A204.1 (cell line): ENCODE measurements at regions not wholly inside any gene's neighbourhood (a gene's known extent, or its start where the extent isn't known, plus 50 kb on each side); places are given as distances from the start of the nearest gene placed in this dataset.

Experiments
- FAIRE-seq: peaks from 2 replicates; lab custom pipeline; 2012; peaks lifted over from hg19 to GRCh38; lab: Jason Lieb, UNC

- FAIRE-seq = no peak
These were observed 110.3 kb upstream of the TDRD3 start for GRCh38 chr13:60286707-60287106.

GRCh38 chr13:60288569-60288968, 108.5 kb upstream of the TDRD3 start:
- FAIRE-seq = no peak

- FAIRE-seq = no peak
These were observed 93.9 kb upstream of the TDRD3 start for GRCh38 chr13:60303166-60303565.

DNA sequence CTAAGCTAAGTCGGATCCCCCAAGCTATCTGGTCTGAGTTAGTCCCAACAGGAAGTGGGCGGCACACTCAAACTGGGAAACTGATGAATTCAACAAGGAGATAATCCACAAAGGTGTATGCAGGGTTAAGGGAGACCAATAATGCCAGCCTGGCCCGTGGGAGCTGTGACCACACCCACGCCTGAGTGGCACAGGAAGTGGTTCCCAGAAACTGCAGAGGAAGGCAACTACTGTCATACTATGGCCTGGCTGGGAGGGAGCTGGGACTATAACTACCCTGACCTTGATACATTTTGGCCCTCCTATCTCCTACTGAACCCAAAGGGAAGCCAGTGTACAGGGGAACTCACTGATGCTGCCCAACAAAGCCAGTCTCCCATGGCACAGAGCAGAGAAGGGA, 85.5 kb upstream of the TDRD3 start:
- no peak for FAIRE-seq

DNA sequence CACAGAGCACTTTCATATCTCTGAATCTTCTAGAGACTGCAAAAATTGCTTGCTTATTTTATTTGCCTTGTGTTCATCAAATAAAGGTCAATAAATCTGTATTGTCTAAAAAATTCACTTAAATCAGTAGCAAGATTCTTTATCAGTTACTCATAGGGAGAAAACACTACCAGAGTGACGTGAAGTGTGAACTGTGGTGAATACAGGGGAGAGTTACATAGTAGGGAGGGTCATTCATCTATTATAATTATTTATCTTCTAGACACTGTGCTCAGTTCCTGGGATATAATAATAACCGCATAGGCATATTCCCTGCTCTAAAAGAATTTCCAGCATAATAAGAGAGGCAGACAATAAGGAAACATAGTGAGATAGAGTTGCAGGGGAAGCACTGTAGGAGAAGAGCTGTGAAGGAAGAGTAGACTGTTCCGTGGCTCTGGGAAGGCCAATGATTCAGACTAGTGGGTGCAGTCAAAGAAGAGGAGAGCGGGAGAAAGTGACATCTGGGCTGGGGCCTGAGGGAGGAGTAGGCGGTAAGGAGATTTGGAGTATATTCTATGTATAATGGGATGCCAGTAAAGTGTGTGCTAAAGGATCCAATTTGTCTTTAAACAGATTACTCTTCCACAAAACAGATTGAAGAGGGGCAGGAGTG, 84.0 kb upstream of the TDRD3 start:
- no peak for FAIRE-seq

DNA sequence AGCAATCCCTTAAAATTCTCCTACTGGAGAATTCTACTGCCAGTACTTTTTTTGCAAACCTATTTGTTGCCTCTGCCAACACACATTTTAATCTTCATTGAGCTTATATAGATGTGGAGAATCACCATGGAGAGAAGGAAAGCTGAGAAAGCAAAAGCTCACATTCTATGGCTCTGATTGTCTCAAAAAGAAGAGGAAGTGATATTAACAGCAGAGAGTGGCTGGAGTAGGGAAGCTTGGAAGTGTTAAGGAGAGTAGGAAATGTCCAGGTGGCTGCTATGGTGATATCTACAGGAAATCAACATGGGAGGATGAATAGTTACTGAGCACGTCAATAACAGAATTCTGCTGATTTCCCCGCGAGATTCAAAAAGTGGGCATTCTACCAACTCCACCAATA, 78.8 kb upstream of the TDRD3 start:
- no peak for FAIRE-seq

DNA sequence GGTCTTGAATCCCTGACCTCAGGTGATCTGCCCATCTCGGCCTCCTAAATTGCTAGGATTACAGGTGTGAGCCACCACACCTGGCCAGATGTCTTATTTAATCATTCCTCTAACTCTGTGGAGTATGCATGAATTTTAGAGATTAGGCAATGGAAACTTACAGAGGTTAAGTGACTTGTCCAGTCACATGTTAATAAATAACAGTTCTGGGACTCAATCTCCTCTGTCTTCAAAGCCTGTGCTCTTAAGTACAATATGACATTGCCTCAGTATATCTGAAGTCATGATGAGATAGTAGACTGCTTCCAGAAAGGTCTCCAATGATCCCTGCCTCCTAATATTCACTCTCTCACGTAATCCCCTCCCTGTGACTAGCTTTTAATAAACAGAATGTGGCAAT, 72.9 kb upstream of the TDRD3 start:
- no peak for FAIRE-seq

DNA sequence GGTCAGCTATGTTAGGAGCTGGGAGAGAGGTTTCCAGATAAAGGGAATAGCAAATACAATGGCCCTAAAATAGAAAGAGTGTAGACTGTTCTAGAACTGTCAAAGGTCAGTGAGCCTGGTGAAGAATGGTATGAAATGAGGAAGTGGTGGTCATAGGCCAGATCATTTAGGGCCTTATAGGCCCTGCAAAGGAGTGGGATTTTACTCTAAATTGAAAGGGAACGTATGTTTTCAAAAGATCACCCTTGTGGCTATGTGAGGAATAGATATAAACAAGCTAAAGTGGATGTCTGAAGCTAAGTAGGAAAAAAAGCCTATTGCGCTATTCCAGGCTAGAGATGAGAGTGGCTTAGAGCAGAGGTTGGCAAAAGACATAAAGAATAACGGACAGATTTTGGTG, 70.7 kb upstream of the TDRD3 start:
- no peak for FAIRE-seq

DNA sequence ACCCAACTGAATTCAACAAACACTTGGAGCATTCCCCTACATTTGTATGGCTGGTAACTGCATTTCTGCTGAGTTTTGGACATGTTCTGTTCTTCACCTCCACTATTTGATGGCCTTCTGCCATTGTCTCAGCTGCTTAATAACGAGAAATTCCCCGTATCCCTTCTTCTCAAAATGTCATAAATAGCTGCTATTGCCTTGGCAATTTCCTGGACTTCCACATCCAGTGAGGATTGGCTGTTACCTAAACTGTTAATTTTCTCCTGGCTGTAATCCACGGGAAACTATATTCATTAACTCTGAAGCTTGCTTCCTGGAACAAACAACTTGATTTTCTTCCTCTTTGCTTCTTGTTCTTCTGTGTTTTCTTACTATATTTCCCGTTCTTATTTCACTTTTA, 69.5 kb upstream of the TDRD3 start:
- FAIRE-seq = no peak

DNA sequence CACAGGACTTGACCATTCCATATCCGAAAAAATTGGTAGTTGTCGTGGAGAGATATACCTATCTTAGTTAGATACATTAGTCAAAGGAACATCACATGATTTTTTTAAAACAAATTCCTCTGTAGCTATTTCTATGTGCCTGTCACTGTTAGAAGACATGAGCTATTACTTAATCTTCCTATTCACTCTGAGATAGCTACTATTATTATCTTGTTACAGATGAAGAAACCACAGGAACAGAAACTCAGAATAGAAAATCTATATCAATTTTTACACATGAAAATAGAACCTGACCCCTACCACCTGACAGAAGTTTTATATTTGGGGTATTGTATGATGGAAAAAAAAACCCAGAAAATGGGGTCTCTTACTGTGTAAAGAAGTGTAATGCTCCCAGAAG, 68.9 kb upstream of the TDRD3 start:
- no peak for FAIRE-seq

DNA sequence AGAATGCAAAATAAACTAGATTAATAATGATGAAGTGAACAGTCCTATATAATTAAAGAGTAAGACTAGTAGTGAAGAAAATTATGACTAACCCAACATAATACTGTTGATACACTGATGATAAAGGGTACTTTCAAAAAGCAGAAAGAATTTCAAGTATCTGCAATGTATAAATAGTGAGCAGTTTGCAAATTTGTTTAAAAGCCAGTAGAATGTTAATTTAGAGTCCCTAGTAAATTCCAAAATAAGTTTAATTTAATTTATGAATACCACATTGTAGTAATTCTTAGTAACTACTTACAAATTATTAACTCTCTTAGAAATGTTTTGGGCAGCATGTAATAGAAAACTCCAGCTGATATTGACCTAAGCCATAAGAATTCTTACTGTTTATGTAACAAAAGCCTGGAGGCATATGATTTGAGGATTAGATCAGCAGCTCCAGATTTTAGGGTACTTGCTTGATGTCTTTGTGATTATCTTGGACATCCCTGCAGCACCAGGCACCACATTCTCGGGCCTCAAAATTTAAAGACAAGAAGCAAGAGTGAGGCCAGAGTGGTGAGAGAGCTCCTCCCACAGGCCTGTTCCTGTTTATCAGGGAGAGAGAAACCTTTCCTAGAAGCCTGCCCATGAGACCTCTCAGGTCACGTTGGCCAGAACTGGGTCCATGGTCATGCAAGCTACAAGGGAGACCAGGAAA, 67.6 kb upstream of the TDRD3 start:
- FAIRE-seq = no peak

DNA sequence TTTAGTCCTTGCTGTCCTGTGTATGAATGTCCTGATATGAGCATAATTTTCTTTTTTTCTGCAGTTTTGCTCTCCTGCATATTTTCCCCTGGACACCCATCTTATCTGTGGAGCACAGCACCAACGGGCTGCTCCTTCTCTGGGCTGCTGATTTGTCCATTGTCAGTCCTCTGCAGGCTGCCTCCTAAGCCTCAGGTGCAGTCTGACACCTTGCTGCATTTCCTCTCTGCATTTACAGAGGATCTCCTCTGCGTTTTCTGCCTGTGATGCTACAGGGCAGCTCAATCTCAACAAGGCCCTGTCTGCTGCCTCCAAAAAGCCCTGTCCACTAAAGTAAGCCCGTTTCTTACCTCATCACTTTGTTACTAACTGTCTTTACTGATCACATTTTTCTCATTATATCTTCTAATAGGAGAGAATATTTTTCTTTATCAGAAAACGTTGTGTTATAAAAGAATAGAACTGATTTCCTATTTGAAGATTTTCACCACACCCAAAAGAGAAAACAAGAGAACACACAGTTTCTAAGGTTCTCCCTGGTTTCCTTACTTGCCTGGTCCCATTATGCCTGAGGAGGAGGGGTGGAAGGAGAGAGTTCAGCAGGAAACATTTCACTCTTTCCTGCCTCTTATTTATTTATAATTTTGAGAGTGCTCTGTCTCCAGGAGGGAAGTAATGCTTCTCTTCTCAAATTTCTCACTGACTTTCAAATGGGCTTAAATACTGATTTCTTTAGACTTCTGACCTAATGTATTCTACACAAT, 65.6 kb upstream of the TDRD3 start:
- FAIRE-seq = no peak

DNA sequence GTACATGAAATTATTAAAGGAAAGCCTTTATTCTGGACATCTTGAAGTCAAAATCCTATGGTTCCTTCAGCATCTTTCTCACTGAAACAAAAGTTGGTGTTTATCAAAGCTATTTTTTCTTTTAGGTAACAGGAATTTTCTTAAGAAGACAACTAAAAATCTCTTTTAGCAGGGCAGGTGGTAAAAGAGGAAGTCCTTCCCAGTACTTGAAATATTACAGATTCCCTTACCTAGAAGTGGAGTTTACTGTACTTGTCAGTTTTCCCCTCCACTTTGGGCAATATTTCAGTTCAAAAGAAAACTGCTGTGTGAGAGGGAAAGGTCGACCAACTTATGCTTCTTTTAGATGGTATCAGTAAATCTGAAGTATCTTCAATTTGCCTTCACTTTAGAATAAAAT, 64.3 kb upstream of the TDRD3 start:
- no peak for FAIRE-seq

DNA sequence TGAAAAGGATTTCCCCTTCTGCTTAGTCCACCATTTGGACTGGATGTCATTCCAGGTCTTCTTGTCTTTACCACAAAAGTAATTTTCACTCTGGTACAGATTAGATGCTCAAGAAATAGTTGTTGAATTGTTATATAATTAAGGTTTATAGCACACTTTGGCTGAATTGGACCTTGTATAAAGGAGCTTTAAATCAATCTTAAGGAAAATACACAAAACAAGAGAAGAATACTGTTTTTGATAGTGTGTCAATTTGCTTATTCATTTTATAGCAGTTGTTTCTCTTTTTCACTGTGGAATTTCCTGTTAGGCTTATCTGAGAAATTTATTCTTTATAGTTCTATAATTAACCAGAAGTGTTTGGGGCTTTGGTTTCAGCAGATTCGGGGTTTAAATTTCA, 62.7 kb upstream of the TDRD3 start:
- no peak for FAIRE-seq

DNA sequence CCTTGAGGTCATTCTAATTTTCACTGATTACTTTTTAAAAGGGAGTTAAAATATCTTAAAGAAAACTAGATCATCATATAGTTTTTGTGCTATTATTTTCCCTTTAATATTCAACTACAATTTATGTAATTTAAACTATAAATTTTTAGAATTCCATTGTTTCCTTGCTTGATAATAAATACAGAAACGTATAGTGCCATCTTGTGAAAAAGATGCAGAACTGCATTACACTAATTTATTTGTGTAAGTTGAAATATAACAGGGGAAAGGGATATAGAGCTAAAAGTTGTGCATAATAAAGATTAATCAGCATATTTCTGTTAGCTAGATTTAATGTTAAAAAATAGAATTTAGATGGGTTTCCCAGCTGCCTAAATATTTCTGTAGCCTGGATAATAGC, 61.5 kb upstream of the TDRD3 start:
- peak; percentile 98 for FAIRE-seq

- FAIRE-seq = no peak
These were observed 58.3 kb upstream of the TDRD3 start for GRCh38 chr13:60338754-60339153.

GRCh38 chr13:60343978-60344377, 53.0 kb upstream of the TDRD3 start:
- FAIRE-seq = no peak

GRCh38 chr13:60347174-60347573, 49.8 kb upstream of the TDRD3 start:
- no peak for FAIRE-seq
